HCT116 (cell line): ENCODE measurements at regions not wholly inside any gene's neighbourhood (a gene's known extent, or its start where the extent isn't known, plus 50 kb on each side); places are given as distances from the start of the nearest gene placed in this dataset.

ENCODE experiments used
- ATAC-seq: fragments of 200-7000 bp; cut with Tn5 transposase; 2 replicates; pipeline ENCODE4 v1.9.1; 2020; ENCODE audit warnings: mild to moderate bottlenecking, moderate library complexity
- BruUV-seq: library from RNA; stranded (reverse); fragments of 400-500 nt; replicated peaks from 2 replicates; lab custom pipeline; 2021; lab: Mats Ljungman, UMichigan
- CTCF ChIA-PET: fragments of 300-600 bp; sonication (Branson Sonifier 250); formaldehyde crosslinking; loops from one replicate; lab custom pipeline; 2021; ENCODE audit warnings: antibody characterized with exemption; lab: Charles Lee
- POLR2A ChIA-PET: fragments of 300-600, 350-600 bp; sonication (Branson Sonifier 250); formaldehyde crosslinking; loops from one replicate; lab custom pipeline; 2021; ENCODE audit warnings: antibody characterized with exemption; lab: Charles Lee
- RAD21 ChIA-PET, 2 experiments: fragments of 300-600 bp; sonication (Branson Sonifier 250); formaldehyde crosslinking; loops; one replicate each; lab custom pipeline; 2023; ENCODE audit warnings: low total read pairs in 2 of 2; ENCODE audit not compliant: uncharacterized antibody in 2 of 2, unreplicated experiment in 2 of 2, low non-redundant PET in 1 of 2; lab: Charles Lee
- DNase-seq: peaks from one replicate; pipeline ENCODE4 v3.0.0-alpha.2; 2010; ENCODE audit warnings: low read depth, low spot score
- H2AFZ ChIP-seq: fragments of 200-600 bp; shearing (Covaris generic), sonication (generic); 2 replicates; pipeline ENCODE4 v1.6.1; 2017; ENCODE audit warnings: low read depth, mixed run types, mixed read lengths, antibody characterized with exemption, low read length; ENCODE audit not compliant: poor library complexity, severe bottlenecking
- H3K27ac ChIP-seq: 2 replicates; pipeline ENCODE4 v1.5.1; 2012; ENCODE audit warnings: low read depth, low read length
- H3K27me3 ChIP-seq: fragments of 200-600 bp; sonication (generic); 2 replicates; pipeline ENCODE4 v1.6.1; 2016; ENCODE audit warnings: mixed run types, low read length, mixed read lengths; ENCODE audit not compliant: insufficient read depth
- H3K36me3 ChIP-seq, 2 experiments: fragments of 200-500 bp in 1 of 2; fragments of 200-600 bp in 1 of 2; sonication (Bioruptor generic) in 1 of 2; sonication (generic) in 1 of 2; 2 replicates each; pipeline versions ENCODE4 v1.5.1 to v1.6.1; 2014 to 2016; ENCODE audit warnings: low read length in 2 of 2, inconsistent platforms in 1 of 2, mixed read lengths in 1 of 2, mixed run types in 1 of 2; ENCODE audit not compliant: insufficient read depth in 2 of 2, control insufficient read depth in 1 of 2
- H3K4me1 ChIP-seq, 2 experiments: fragments of 200-600 bp in 1 of 2; sonication (generic) in 1 of 2; 2 replicates each; pipeline versions ENCODE4 v1.5.1 to v1.6.1; 2012 to 2017; ENCODE audit warnings: low read length in 2 of 2, inconsistent platforms in 1 of 2, mild to moderate bottlenecking in 1 of 2, mixed read lengths in 1 of 2, mixed run types in 1 of 2, moderate library complexity in 1 of 2; ENCODE audit not compliant: insufficient read depth in 2 of 2, control insufficient read depth in 1 of 2
- H3K4me2 ChIP-seq: fragments of 200-600 bp; sonication (generic); 2 replicates; pipeline ENCODE4 v1.6.1; 2017; ENCODE audit warnings: mixed run types, low read length, mixed read lengths
- H3K4me3 ChIP-seq, 2 experiments: fragments of 200-600 bp in 1 of 2; sonication (generic) in 1 of 2; replicated peaks in 1 of 2; 2 replicates each; pipeline ENCODE4 v1.5.1; 2011 to 2016; ENCODE audit warnings: low read length in 2 of 2, control low read depth in 1 of 2, low read depth in 1 of 2, mild to moderate bottlenecking in 1 of 2, mixed read lengths in 1 of 2, mixed run types in 1 of 2
- H3K79me2 ChIP-seq: fragments of 200-600 bp; sonication (generic); 2 replicates; pipeline ENCODE4 v1.6.1; 2017; ENCODE audit warnings: mild to moderate bottlenecking, mixed run types, low read length, moderate library complexity, mixed read lengths; ENCODE audit not compliant: insufficient read depth
- H3K9ac ChIP-seq: fragments of 200-600 bp; sonication (generic); 2 replicates; pipeline ENCODE4 v1.6.1; 2016; ENCODE audit warnings: low read length, mixed read lengths
- H3K9me2 ChIP-seq: fragments of 200-600 bp; sonication (generic), shearing (Covaris generic); 2 replicates; pipeline ENCODE4 v1.6.1; 2017; ENCODE audit warnings: mixed run types, mild to moderate bottlenecking, moderate library complexity; ENCODE audit not compliant: insufficient read depth
- H3K9me3 ChIP-seq, 2 experiments: fragments of 200-500 bp in 1 of 2; fragments of 200-600 bp in 1 of 2; sonication (Bioruptor generic) in 1 of 2; sonication (generic) in 1 of 2; 2 replicates each; pipeline ENCODE4 v1.6.1; 2014 to 2017; ENCODE audit warnings: low read length in 2 of 2, mixed read lengths in 2 of 2, inconsistent platforms in 1 of 2, low read depth in 1 of 2, mild to moderate bottlenecking in 1 of 2, mixed run types in 1 of 2, moderate library complexity in 1 of 2; ENCODE audit not compliant: control insufficient read depth in 1 of 2, insufficient read depth in 1 of 2
- H4K20me1 ChIP-seq: fragments of 200-600 bp; sonication (generic), shearing (Covaris generic); 2 replicates; pipeline ENCODE4 v1.6.1; 2017; ENCODE audit warnings: mixed run types, mild to moderate bottlenecking, moderate library complexity; ENCODE audit not compliant: insufficient read depth
- CEBPB ChIP-seq: IDR thresholded peaks from 2 replicates; pipeline ENCODE4 v1.6.1; 2012; ENCODE audit warnings: low read depth
- CTCF ChIP-seq, 3 experiments: fragments of 200-600 bp in 1 of 3; sonication (generic) in 1 of 3; IDR thresholded peaks in 2 of 3; conservative IDR thresholded peaks in 1 of 3; 2 replicates each; pipeline ENCODE4 v1.5.1; 2012 to 2017; ENCODE audit warnings: low read depth in 2 of 3, low read length in 2 of 3, antibody characterized with exemption in 1 of 3, borderline replicate concordance in 1 of 3, control low read depth in 1 of 3, mild to moderate bottlenecking in 1 of 3, mixed read lengths in 1 of 3, mixed run types in 1 of 3, moderate library complexity in 1 of 3; ENCODE audit not compliant: insufficient read depth in 1 of 3
- ELF1 ChIP-seq: IDR thresholded peaks from 2 replicates; pipeline ENCODE4 v1.6.1; 2012; ENCODE audit warnings: low read depth, borderline replicate concordance
- JUND ChIP-seq: IDR thresholded peaks from 2 replicates; pipeline ENCODE4 v1.6.1; 2012
- RAD21 ChIP-seq: IDR thresholded peaks from 2 replicates; pipeline ENCODE4 v1.6.1; 2012; ENCODE audit warnings: low read depth, mild to moderate bottlenecking
- ZBTB33 ChIP-seq: IDR thresholded peaks from 2 replicates; pipeline ENCODE4 v1.6.1; 2011; ENCODE audit warnings: mild to moderate bottlenecking, low read length, moderate library complexity; ENCODE audit not compliant: insufficient replicate concordance; ENCODE audit errors: extremely low read depth
- intact Hi-C: fragments of 100-400 bp; cut with micrococcal nuclease; formaldehyde crosslinking; loops from 2 replicates; pipeline ENCODE4 v1.10.0; 2022

GRCh38 chr15:39215015-39215414 is 365.9 kb upstream of the THBS1 start:
- Histone ChIP-seq H3K9me3 (0 out of 4 replicates have a peak, but pooled peaks cover 0 to 4% of the 10 kb centered on the region in 2 experiments), H3K79me2 (no peaks in the 10 kb centered on the region), H3K27me3 (no peaks in the 10 kb centered on the region), H3K36me3 (no peaks in the 10 kb centered on the region), H3K4me1 (peaks cover 12 to 22% of the 10 kb centered on the region in 2 experiments), H2AFZ (no peak overlapping the region), H3K27ac (no peak overlapping the region), H4K20me1 (no peaks in the 10 kb centered on the region), H3K4me3 (no peak overlapping the region), H3K9ac (no peak overlapping the region), H3K4me2 (no peak overlapping the region), H3K9me2 (no peaks in the 10 kb centered on the region)
- ChIA-PET RAD21 (no interaction called here), POLR2A (no interaction called here), CTCF (no interaction called here)
- ATAC-seq, result no peak
- intact Hi-C loops, result no loop called here
- BruUV-seq, result no TSS peak
- TF ChIP-seq JUND (no peak), RAD21 (no peak), ELF1 (no peak), CTCF (IDR thresholded peaks at IDR 0.05 in 2 of 3, conservative IDR thresholded peaks at IDR 0.05 in 1 of 3; ENCODE audit: borderline replicate concordance in 1 of 3, insufficient read depth in 1 of 3, low read depth in 2 of 3, low read length in 2 of 3) (no peak), CEBPB (no peak), ZBTB33 (no peak)
- no peak for DNase-seq
